ENCODE measurements at regions not wholly inside any gene's neighbourhood (a gene's known extent, or its start where the extent isn't known, plus 50 kb on each side); places are given as distances from the start of the nearest gene placed in this dataset.

- no peak for DNase-seq
- no peak overlapping the region for H2AFZ ChIP-seq (ENCODE audit: low read length)
These were observed 475.5 kb downstream of the NXPH1 start for GRCh38 chr7:8908889-8909288.

DNA sequence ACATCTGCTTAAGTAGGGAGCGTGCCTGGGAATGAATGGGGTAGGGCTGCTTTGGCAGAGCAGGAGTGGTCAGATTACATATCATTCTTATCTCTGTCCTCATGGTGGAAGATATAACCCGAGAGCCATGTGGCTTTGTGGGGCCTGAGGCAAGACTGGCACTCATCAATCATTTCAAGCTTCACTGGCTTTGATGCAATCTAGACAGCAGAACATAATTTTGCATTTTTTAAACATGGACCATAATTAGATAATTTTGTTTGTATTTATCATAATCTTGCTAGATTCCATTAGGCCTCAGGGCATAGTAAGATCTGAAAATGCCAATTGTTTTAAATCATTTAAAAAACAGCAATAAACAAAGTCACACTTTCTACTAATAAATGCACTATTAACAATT lies 480.3 kb downstream of the NXPH1 start:
- H3K27me3 ChIP-seq (ENCODE audit: low read length) = no peaks in the 10 kb centered on the region
- H3K4me2 ChIP-seq (ENCODE audit: low read depth, low read length, poor library complexity, severe bottlenecking) = no peak overlapping the region
- H3K79me2 ChIP-seq (ENCODE audit: low read length) = no peaks in the 10 kb centered on the region
- no peaks in the 10 kb centered on the region; the same call in 1 of the 2 replicates for H3K9me3 ChIP-seq (ENCODE audit: low read length)
- no peak overlapping the region for H3K4me3 ChIP-seq (ENCODE audit: low read length)
- H3K27ac ChIP-seq (ENCODE audit: low read length) = no peak overlapping the region
- H3K9ac ChIP-seq (ENCODE audit: low read length) = no peak overlapping the region
- H4K20me1 ChIP-seq (ENCODE audit: insufficient read depth, low read depth, low read length) = no peaks in the 10 kb centered on the region
- no peaks in the 10 kb centered on the region for H3K9me2 ChIP-seq (replicated peaks; ENCODE audit: insufficient read depth, low read length)
- no peak for DNase-seq
- no peaks in the 10 kb centered on the region for H3K36me3 ChIP-seq (ENCODE audit: insufficient read depth, low read length)
- no peak overlapping the region for H2AFZ ChIP-seq (ENCODE audit: low read length)
- no peaks in the 10 kb centered on the region for H3K4me1 ChIP-seq (ENCODE audit: low read length)

More at GRCh38 chr7:8908889-8909288, 475.5 kb downstream of the NXPH1 start:
- Histone ChIP-seq H4K20me1 (ENCODE audit: insufficient read depth, low read depth, low read length) (no peaks in the 10 kb centered on the region), H3K27me3 (ENCODE audit: low read length) (no peaks in the 10 kb centered on the region), H3K79me2 (ENCODE audit: low read length) (no peaks in the 10 kb centered on the region), H3K4me1 (ENCODE audit: low read length) (no peaks in the 10 kb centered on the region), H3K9ac (ENCODE audit: low read length) (no peak overlapping the region), H3K4me3 (ENCODE audit: low read length) (no peak overlapping the region), H3K9me3 (ENCODE audit: low read length) (no peaks in the 10 kb centered on the region), H3K36me3 (ENCODE audit: insufficient read depth, low read length) (no peaks in the 10 kb centered on the region), H3K9me2 (replicated peaks; ENCODE audit: insufficient read depth, low read length) (no peaks in the 10 kb centered on the region), H3K4me2 (ENCODE audit: low read depth, low read length, poor library complexity, severe bottlenecking) (no peak overlapping the region), H3K27ac (ENCODE audit: low read length) (no peak overlapping the region)

GRCh38 chr7:8921807-8922206 lies 488.4 kb downstream of the NXPH1 start:
- no peaks in the 10 kb centered on the region for H3K36me3 ChIP-seq (ENCODE audit: insufficient read depth, low read length)
- H3K9me2 ChIP-seq (replicated peaks; ENCODE audit: insufficient read depth, low read length) = no peaks in the 10 kb centered on the region
- H3K79me2 ChIP-seq (ENCODE audit: low read length) = no peaks in the 10 kb centered on the region
- peaks cover 6% of the 10 kb centered on the region for H3K9me3 ChIP-seq (ENCODE audit: low read length)
- no peak overlapping the region for H3K4me2 ChIP-seq (ENCODE audit: low read depth, low read length, poor library complexity, severe bottlenecking)
- H3K9ac ChIP-seq (ENCODE audit: low read length) = no peak overlapping the region
- H2AFZ ChIP-seq (ENCODE audit: low read length) = no peak overlapping the region
- no peaks in the 10 kb centered on the region for H3K4me1 ChIP-seq (ENCODE audit: low read length)
- no peak overlapping the region for H3K4me3 ChIP-seq (ENCODE audit: low read length)
- no peaks in the 10 kb centered on the region for H4K20me1 ChIP-seq (ENCODE audit: insufficient read depth, low read depth, low read length)
- H3K27me3 ChIP-seq (ENCODE audit: low read length) = no peaks in the 10 kb centered on the region
- no peak for DNase-seq
- H3K27ac ChIP-seq (ENCODE audit: low read length) = no peak overlapping the region

GRCh38 chr7:8922726-8923125 lies 489.3 kb downstream of the NXPH1 start:
- H3K4me3 ChIP-seq (ENCODE audit: low read length) = no peak overlapping the region
- H3K36me3 ChIP-seq (ENCODE audit: insufficient read depth, low read length) = no peaks in the 10 kb centered on the region
- H3K27me3 ChIP-seq (ENCODE audit: low read length) = no peaks in the 10 kb centered on the region
- peaks cover 6% of the 10 kb centered on the region for H3K9me3 ChIP-seq (ENCODE audit: low read length)
- H2AFZ ChIP-seq (ENCODE audit: low read length) = no peak overlapping the region
- no peak for DNase-seq
- no peak overlapping the region for H3K27ac ChIP-seq (ENCODE audit: low read length)
- H3K9me2 ChIP-seq (replicated peaks; ENCODE audit: insufficient read depth, low read length) = no peaks in the 10 kb centered on the region; the same call in 1 of the 2 replicates
- no peak overlapping the region for H3K4me2 ChIP-seq (ENCODE audit: low read depth, low read length, poor library complexity, severe bottlenecking)
- no peaks in the 10 kb centered on the region for H3K4me1 ChIP-seq (ENCODE audit: low read length)
- no peaks in the 10 kb centered on the region for H4K20me1 ChIP-seq (ENCODE audit: insufficient read depth, low read depth, low read length)
- no peak overlapping the region for H3K9ac ChIP-seq (ENCODE audit: low read length)
- H3K79me2 ChIP-seq (ENCODE audit: low read length) = no peaks in the 10 kb centered on the region

GRCh38 chr7:8923164-8923806 lies 489.9 kb downstream of the NXPH1 start:
- Histone ChIP-seq H3K27ac (ENCODE audit: low read length) (no peak overlapping the region), H3K9me3 (ENCODE audit: low read length) (peaks cover 6% of the 10 kb centered on the region), H3K9ac (ENCODE audit: low read length) (no peak overlapping the region), H3K36me3 (ENCODE audit: insufficient read depth, low read length) (no peaks in the 10 kb centered on the region), H3K79me2 (ENCODE audit: low read length) (no peaks in the 10 kb centered on the region), H3K4me3 (ENCODE audit: low read length) (no peak overlapping the region), H4K20me1 (ENCODE audit: insufficient read depth, low read depth, low read length) (no peaks in the 10 kb centered on the region), H2AFZ (ENCODE audit: low read length) (no peak overlapping the region), H3K9me2 (replicated peaks; ENCODE audit: insufficient read depth, low read length) (no peaks in the 10 kb centered on the region; the same call in 1 of the 2 replicates), H3K4me1 (ENCODE audit: low read length) (no peaks in the 10 kb centered on the region), H3K27me3 (ENCODE audit: low read length) (no peaks in the 10 kb centered on the region), H3K4me2 (ENCODE audit: low read depth, low read length, poor library complexity, severe bottlenecking) (no peak overlapping the region)
- no peak for DNase-seq

- Histone ChIP-seq H3K9ac (ENCODE audit: low read length) (no peak overlapping the region), H4K20me1 (ENCODE audit: insufficient read depth, low read depth, low read length) (no peaks in the 10 kb centered on the region), H3K4me2 (ENCODE audit: low read depth, low read length, poor library complexity, severe bottlenecking) (no peak overlapping the region), H3K9me2 (replicated peaks; ENCODE audit: insufficient read depth, low read length) (peaks cover 3% of the 10 kb centered on the region; the same call in 1 of the 2 replicates), H3K4me1 (ENCODE audit: low read length) (no peaks in the 10 kb centered on the region), H3K79me2 (ENCODE audit: low read length) (no peaks in the 10 kb centered on the region), H3K36me3 (ENCODE audit: insufficient read depth, low read length) (no peaks in the 10 kb centered on the region), H3K27me3 (ENCODE audit: low read length) (no peaks in the 10 kb centered on the region), H3K4me3 (ENCODE audit: low read length) (no peak overlapping the region), H3K27ac (ENCODE audit: low read length) (no peak overlapping the region), H2AFZ (ENCODE audit: low read length) (no peak overlapping the region), H3K9me3 (ENCODE audit: low read length) (no peaks in the 10 kb centered on the region; the same call in 1 of the 2 replicates)
- no peak for DNase-seq
These were observed 498.7 kb downstream of the NXPH1 start for GRCh38 chr7:8931906-8932646.

- H4K20me1 ChIP-seq (ENCODE audit: insufficient read depth, low read depth, low read length) = no peaks in the 10 kb centered on the region
- no peaks in the 10 kb centered on the region for H3K36me3 ChIP-seq (ENCODE audit: insufficient read depth, low read length)
- no peak overlapping the region for H3K9ac ChIP-seq (ENCODE audit: low read length)
- no peak overlapping the region for H2AFZ ChIP-seq (ENCODE audit: low read length)
- H3K9me3 ChIP-seq (ENCODE audit: low read length) = no peaks in the 10 kb centered on the region; the same call in 1 of the 2 replicates
- H3K27ac ChIP-seq (ENCODE audit: low read length) = no peak overlapping the region
- H3K27me3 ChIP-seq (ENCODE audit: low read length) = no peaks in the 10 kb centered on the region
- H3K4me1 ChIP-seq (ENCODE audit: low read length) = no peaks in the 10 kb centered on the region
- no peak overlapping the region for H3K4me3 ChIP-seq (ENCODE audit: low read length)
- H3K79me2 ChIP-seq (ENCODE audit: low read length) = no peaks in the 10 kb centered on the region
- no peak for DNase-seq
- H3K4me2 ChIP-seq (ENCODE audit: low read depth, low read length, poor library complexity, severe bottlenecking) = no peak overlapping the region
- H3K9me2 ChIP-seq (replicated peaks; ENCODE audit: insufficient read depth, low read length) = 0 out of 2 replicates have a peak, but pooled peaks cover 3% of the 10 kb centered on the region
These were observed 499.3 kb downstream of the NXPH1 start for GRCh38 chr7:8932751-8933150.

GRCh38 chr7:8937204-8937603 lies 503.8 kb downstream of the NXPH1 start:
- Histone ChIP-seq H3K27ac (ENCODE audit: low read length) (no peak overlapping the region), H2AFZ (ENCODE audit: low read length) (no peak overlapping the region), H3K4me2 (ENCODE audit: low read depth, low read length, poor library complexity, severe bottlenecking) (no peak overlapping the region), H3K9me2 (replicated peaks; ENCODE audit: insufficient read depth, low read length) (0 out of 2 replicates have a peak, but pooled peaks cover 3% of the 10 kb centered on the region), H3K9me3 (ENCODE audit: low read length) (no peaks in the 10 kb centered on the region; the same call in none of the 2 replicates), H3K79me2 (ENCODE audit: low read length) (no peaks in the 10 kb centered on the region), H3K4me1 (ENCODE audit: low read length) (no peaks in the 10 kb centered on the region), H3K27me3 (ENCODE audit: low read length) (no peaks in the 10 kb centered on the region), H3K9ac (ENCODE audit: low read length) (no peak overlapping the region), H4K20me1 (ENCODE audit: insufficient read depth, low read depth, low read length) (no peaks in the 10 kb centered on the region), H3K36me3 (ENCODE audit: insufficient read depth, low read length) (no peaks in the 10 kb centered on the region), H3K4me3 (ENCODE audit: low read length) (no peak overlapping the region)
- DNase-seq = no peak

All from Karpas-422 (cell line).